ENCODE measurements at regions not wholly inside any gene's neighbourhood (a gene's known extent, or its start where the extent isn't known, plus 50 kb on each side); places are given as distances from the start of the nearest gene placed in this dataset.

GRCh38 chr3:39753391-39753790 is 56.0 kb upstream of the MYRIP start:
- H3K4me3 ChIP-seq (replicated peaks; ENCODE audit: low read depth, low read length): no peak overlapping the region
- TF ChIP-seq CTCF (IDR thresholded peaks at IDR 0.05; ENCODE audit: low read length, missing control alignments): no peak
- no peak for DNase-seq (ENCODE audit: low read depth)

GRCh38 chr3:39754549-39754948 is 54.9 kb upstream of the MYRIP start:
- TF ChIP-seq CTCF (IDR thresholded peaks at IDR 0.05; ENCODE audit: low read length, missing control alignments): no peak
- H3K4me3 ChIP-seq (replicated peaks; ENCODE audit: low read depth, low read length): no peak overlapping the region
- no peak for DNase-seq (ENCODE audit: low read depth)

- no peak overlapping the region for H3K4me3 ChIP-seq (replicated peaks; ENCODE audit: low read depth, low read length)
- TF ChIP-seq CTCF (IDR thresholded peaks at IDR 0.05; ENCODE audit: low read length, missing control alignments): no peak
These were observed 54.3 kb upstream of the MYRIP start for GRCh38 chr3:39755100-39755499.

GRCh38 chr3:39757307-39757706 is 52.1 kb upstream of the MYRIP start:
- no peak for TF ChIP-seq CTCF (IDR thresholded peaks at IDR 0.05; ENCODE audit: low read length, missing control alignments)
- H3K4me3 ChIP-seq (replicated peaks; ENCODE audit: low read depth, low read length): no peak overlapping the region
- DNase-seq (ENCODE audit: low read depth): peak; percentile 24

More at GRCh38 chr3:39755100-39755499, 54.3 kb upstream of the MYRIP start:
- no peak for DNase-seq (ENCODE audit: low read depth)
